Spleen (tissue), 7 donors: ENCODE measurements at regions not wholly inside any gene's neighbourhood (a gene's known extent, or its start where the extent isn't known, plus 50 kb on each side); places are given as distances from the start of the nearest gene placed in this dataset.

ENCODE experiments used
- POLR2A ChIP-seq, 3 donors: fragments of 450-650 bp; IDR thresholded peaks; one replicate each; pipeline ENCODE4 v1.5.1; 2017; ENCODE audit warnings: antibody characterized with exemption in 3 of 3, mild to moderate bottlenecking in 1 of 3
- TF ChIP-seq, protein P1 (sequence below), 11 experiments: fragments of 200-600 bp in 7 of 11; fragments of 450-650 bp in 4 of 11; sonication (generic) in 4 of 11; IDR thresholded peaks in 8 of 11; conservative IDR thresholded peaks in 3 of 11; 1 replicate in 7 of 11; 2 replicates in 4 of 11; pipeline versions ENCODE4 v1.4.0 to v1.8.0; 2016 to 2021; ENCODE audit warnings: antibody characterized with exemption in 11 of 11, inconsistent platforms in 4 of 11, mild to moderate bottlenecking in 1 of 11
- donor health status: DM: no; HTN: no; CAD: no; lungs with moderate emphysema.
- donor health status: DM: no; HTN: no; CAD: no.
- donor health status: DM: no; HTN: no; CAD: no.

DNA sequence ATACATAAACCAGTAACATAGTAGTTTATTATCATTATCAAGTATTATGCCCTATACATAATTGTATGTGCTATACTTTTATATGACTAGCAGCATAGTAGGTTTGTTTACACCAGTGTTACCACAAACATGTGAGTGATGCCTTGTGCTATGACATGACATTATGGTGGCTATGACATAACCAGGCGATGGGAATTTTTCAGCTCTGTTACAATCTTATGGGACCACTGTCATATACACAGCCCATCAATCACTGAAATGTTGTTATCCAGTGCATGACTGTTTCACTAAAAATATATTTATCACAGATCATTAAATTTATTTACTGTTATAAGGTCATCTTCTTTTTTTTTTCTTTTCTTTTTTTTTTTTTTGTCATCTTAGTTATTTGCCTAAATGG, 674.5 kb downstream of the PCDH17 start:
- no peak for TF ChIP-seq POLR2A (IDR thresholded peaks at IDR 0.05)
- TF ChIP-seq, protein P1, sequence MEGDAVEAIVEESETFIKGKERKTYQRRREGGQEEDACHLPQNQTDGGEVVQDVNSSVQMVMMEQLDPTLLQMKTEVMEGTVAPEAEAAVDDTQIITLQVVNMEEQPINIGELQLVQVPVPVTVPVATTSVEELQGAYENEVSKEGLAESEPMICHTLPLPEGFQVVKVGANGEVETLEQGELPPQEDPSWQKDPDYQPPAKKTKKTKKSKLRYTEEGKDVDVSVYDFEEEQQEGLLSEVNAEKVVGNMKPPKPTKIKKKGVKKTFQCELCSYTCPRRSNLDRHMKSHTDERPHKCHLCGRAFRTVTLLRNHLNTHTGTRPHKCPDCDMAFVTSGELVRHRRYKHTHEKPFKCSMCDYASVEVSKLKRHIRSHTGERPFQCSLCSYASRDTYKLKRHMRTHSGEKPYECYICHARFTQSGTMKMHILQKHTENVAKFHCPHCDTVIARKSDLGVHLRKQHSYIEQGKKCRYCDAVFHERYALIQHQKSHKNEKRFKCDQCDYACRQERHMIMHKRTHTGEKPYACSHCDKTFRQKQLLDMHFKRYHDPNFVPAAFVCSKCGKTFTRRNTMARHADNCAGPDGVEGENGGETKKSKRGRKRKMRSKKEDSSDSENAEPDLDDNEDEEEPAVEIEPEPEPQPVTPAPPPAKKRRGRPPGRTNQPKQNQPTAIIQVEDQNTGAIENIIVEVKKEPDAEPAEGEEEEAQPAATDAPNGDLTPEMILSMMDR (IDR thresholded peaks at IDR 0.05 in 8 of 11, conservative IDR thresholded peaks at IDR 0.05 in 3 of 11): no peak
